ENCODE measurements at regions not wholly inside any gene's neighbourhood (a gene's known extent, or its start where the extent isn't known, plus 50 kb on each side); places are given as distances from the start of the nearest gene placed in this dataset.

DNA sequence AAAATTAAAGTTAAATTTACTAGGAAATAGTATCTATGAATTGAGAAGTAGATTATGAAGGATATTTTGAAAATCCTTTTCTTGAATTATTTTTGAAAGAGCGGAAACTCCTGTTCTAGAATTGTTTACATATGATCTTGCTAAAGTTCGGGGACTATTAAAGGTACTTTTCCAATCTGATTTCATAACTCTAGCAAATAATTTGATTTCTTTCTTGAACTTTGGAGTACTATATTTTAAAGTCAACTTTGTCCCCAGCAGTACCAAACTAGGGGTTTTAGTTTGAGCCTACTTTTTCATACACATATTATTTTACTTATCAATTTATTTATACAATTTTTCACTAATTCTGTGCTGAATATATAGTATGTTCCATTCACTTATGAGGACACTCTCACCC lies 364.7 kb downstream of the FSIP2 start:
- TF ChIP-seq, protein P1, sequence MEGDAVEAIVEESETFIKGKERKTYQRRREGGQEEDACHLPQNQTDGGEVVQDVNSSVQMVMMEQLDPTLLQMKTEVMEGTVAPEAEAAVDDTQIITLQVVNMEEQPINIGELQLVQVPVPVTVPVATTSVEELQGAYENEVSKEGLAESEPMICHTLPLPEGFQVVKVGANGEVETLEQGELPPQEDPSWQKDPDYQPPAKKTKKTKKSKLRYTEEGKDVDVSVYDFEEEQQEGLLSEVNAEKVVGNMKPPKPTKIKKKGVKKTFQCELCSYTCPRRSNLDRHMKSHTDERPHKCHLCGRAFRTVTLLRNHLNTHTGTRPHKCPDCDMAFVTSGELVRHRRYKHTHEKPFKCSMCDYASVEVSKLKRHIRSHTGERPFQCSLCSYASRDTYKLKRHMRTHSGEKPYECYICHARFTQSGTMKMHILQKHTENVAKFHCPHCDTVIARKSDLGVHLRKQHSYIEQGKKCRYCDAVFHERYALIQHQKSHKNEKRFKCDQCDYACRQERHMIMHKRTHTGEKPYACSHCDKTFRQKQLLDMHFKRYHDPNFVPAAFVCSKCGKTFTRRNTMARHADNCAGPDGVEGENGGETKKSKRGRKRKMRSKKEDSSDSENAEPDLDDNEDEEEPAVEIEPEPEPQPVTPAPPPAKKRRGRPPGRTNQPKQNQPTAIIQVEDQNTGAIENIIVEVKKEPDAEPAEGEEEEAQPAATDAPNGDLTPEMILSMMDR (IDR thresholded peaks at IDR 0.05): no peak
- no peak for TF ChIP-seq POLR2A (IDR thresholded peaks at IDR 0.05)

All from prostate gland (tissue), 2 donors.